Endothelial cell of umbilical vein (primary cell): ENCODE measurements at regions not wholly inside any gene's neighbourhood (a gene's known extent, or its start where the extent isn't known, plus 50 kb on each side); places are given as distances from the start of the nearest gene placed in this dataset.

ENCODE experiments used
- BruUV-seq: library from RNA; stranded (reverse); fragments of 400-500 nt; replicated peaks from 2 replicates; lab custom pipeline; 2021; lab: Mats Ljungman, UMichigan
- CTCF ChIA-PET: fragments of 300-600, 350-600 bp; sonication (Branson Sonifier 250); formaldehyde crosslinking; loops from one replicate; lab custom pipeline; 2021; ENCODE audit warnings: antibody characterized with exemption, inconsistent platforms; lab: Charles Lee
- POLR2A ChIA-PET: fragments of 300-600, 350-600 bp; sonication (Branson Sonifier 250); formaldehyde crosslinking; loops from one replicate; lab custom pipeline; 2021; ENCODE audit warnings: antibody characterized with exemption, inconsistent platforms; lab: Charles Lee
- DNase-seq: peaks from one replicate; pipeline ENCODE4 v3.0.0-alpha.2; 2011; ENCODE audit warnings: low read depth, low spot score
- FAIRE-seq: peaks from 2 replicates; lab custom pipeline; 2011; peaks lifted over from hg19 to GRCh38; lab: Jason Lieb, UNC
- H2AFZ ChIP-seq: 2 replicates; pipeline ENCODE4 v1.6.0; 2012; ENCODE audit warnings: low read depth, low read length, control low read depth, inconsistent platforms
- H3K27ac ChIP-seq: 2 replicates; pipeline ENCODE4 v1.5.1; 2011; ENCODE audit warnings: low read depth, mild to moderate bottlenecking, control low read depth, low read length, moderate library complexity; ENCODE audit not compliant: insufficient read depth
- H3K27me3 ChIP-seq, 2 experiments: 2 replicates each; pipeline versions ENCODE4 v1.6.0 to v1.6.1; 2011; ENCODE audit warnings: low read length in 2 of 2, mixed read lengths in 1 of 2; ENCODE audit not compliant: control insufficient read depth in 2 of 2, insufficient read depth in 2 of 2
- H3K36me3 ChIP-seq, 2 experiments: 2 replicates in 1 of 2; 3 replicates in 1 of 2; pipeline ENCODE4 v1.5.1; 2011; ENCODE audit warnings: low read length in 2 of 2, mild to moderate bottlenecking in 1 of 2, moderate library complexity in 1 of 2; ENCODE audit not compliant: control insufficient read depth in 2 of 2, insufficient read depth in 2 of 2; ENCODE audit errors: extremely low read depth in 1 of 2
- H3K4me1 ChIP-seq: 3 replicates; pipeline ENCODE4 v1.5.1; 2011; ENCODE audit warnings: mild to moderate bottlenecking, low read length; ENCODE audit not compliant: control insufficient read depth, insufficient read depth; ENCODE audit errors: extremely low read depth
- H3K4me2 ChIP-seq: 2 replicates; pipeline ENCODE4 v1.6.1; 2011; ENCODE audit warnings: low read length, control low read depth, mixed read lengths; ENCODE audit not compliant: insufficient read depth
- H3K4me3 ChIP-seq, 3 experiments: fragments of 200-600 bp in 1 of 3; sonication (generic), shearing (Covaris generic) in 1 of 3; replicated peaks in 1 of 3; 2 replicates each; pipeline ENCODE4 v1.5.1; 2011 to 2016; ENCODE audit warnings: control low read depth in 3 of 3, low read length in 3 of 3, mild to moderate bottlenecking in 2 of 3, inconsistent platforms in 1 of 3, low read depth in 1 of 3, moderate library complexity in 1 of 3; ENCODE audit not compliant: insufficient read depth in 1 of 3
- H3K79me2 ChIP-seq: 2 replicates; pipeline ENCODE4 v1.6.0; 2012; ENCODE audit warnings: low read length, inconsistent platforms; ENCODE audit not compliant: control insufficient read depth, insufficient read depth
- H3K9ac ChIP-seq: replicated peaks from 2 replicates; pipeline ENCODE3; 2011; ENCODE audit warnings: low read length, control low read depth; ENCODE audit not compliant: insufficient read depth; ENCODE audit errors: extremely low read depth
- H3K9me1 ChIP-seq: replicated peaks from 3 replicates; pipeline ENCODE4 v1.6.0; 2011; ENCODE audit warnings: mild to moderate bottlenecking, low read length; ENCODE audit not compliant: control insufficient read depth, insufficient read depth; ENCODE audit errors: extremely low read depth
- H3K9me3 ChIP-seq: replicated peaks from 2 replicates; pipeline ENCODE4 v1.5.1; 2012; ENCODE audit warnings: low read length, inconsistent platforms; ENCODE audit not compliant: control insufficient read depth, insufficient read depth
- H4K20me1 ChIP-seq: replicated peaks from 2 replicates; pipeline ENCODE3; 2011; ENCODE audit warnings: mild to moderate bottlenecking, low read length; ENCODE audit not compliant: control insufficient read depth, insufficient read depth; ENCODE audit errors: extremely low read depth
- EZH2 ChIP-seq: IDR thresholded peaks from 2 replicates; pipeline ENCODE4 v1.6.1; 2012; ENCODE audit warnings: borderline replicate concordance, low read depth, mild to moderate bottlenecking, moderate library complexity, low read length, inconsistent platforms; ENCODE audit not compliant: severe bottlenecking
- FOS ChIP-seq: IDR thresholded peaks from 2 replicates; pipeline ENCODE4 v1.6.1; 2011; ENCODE audit warnings: mild to moderate bottlenecking, low read length, moderate library complexity, borderline replicate concordance; ENCODE audit not compliant: insufficient read depth
- GATA2 ChIP-seq: IDR thresholded peaks from 2 replicates; pipeline ENCODE4 v1.7.0; 2011; ENCODE audit warnings: low read depth, mild to moderate bottlenecking, moderate library complexity, mixed read lengths, low read length; ENCODE audit not compliant: insufficient read length, insufficient read depth
- JUN ChIP-seq: IDR thresholded peaks from 2 replicates; pipeline ENCODE4 v1.6.1; 2011; ENCODE audit warnings: borderline replicate concordance, low read depth; ENCODE audit not compliant: insufficient read length, insufficient read depth
- MYC ChIP-seq: IDR thresholded peaks from one replicate; pipeline ENCODE4 v1.6.1; 2011; ENCODE audit warnings: mild to moderate bottlenecking, low read depth, low read length
- POLR2A ChIP-seq: IDR thresholded peaks from 2 replicates; pipeline ENCODE4 v1.6.1; 2012; ENCODE audit warnings: low read depth, mild to moderate bottlenecking, control low read depth, low read length
- POLR2AphosphoS5 ChIP-seq: IDR thresholded peaks from 2 replicates; pipeline ENCODE4 v1.6.1; 2012; ENCODE audit warnings: low read depth, mild to moderate bottlenecking, control low read depth, low read length, moderate library complexity; ENCODE audit not compliant: insufficient read depth
- dilution Hi-C: fragments of 300-500 bp; cut with MboI; formaldehyde crosslinking; loops from one replicate; pipeline ENCODE4 v1.15.0; 2019; ENCODE audit warnings: low sequenced_read_pairs; ENCODE audit not compliant: extremely low pct_ligation_motif_present
- intact Hi-C: fragments of 100-400 bp; cut with micrococcal nuclease; formaldehyde crosslinking; loops from one replicate; pipeline ENCODE4 v1.10.0; 2022
- TF ChIP-seq, protein P1 (sequence below): IDR thresholded peaks from 2 replicates; pipeline ENCODE4 v1.6.1; 2011; ENCODE audit not compliant: insufficient read depth, insufficient read length
- TF ChIP-seq, protein P2 (sequence below), 2 donors: IDR thresholded peaks; 1 replicate in 1 of 2; 2 replicates in 1 of 2; pipeline ENCODE4 v1.5.1; 2011; ENCODE audit warnings: low read length in 2 of 2, mild to moderate bottlenecking in 2 of 2, moderate library complexity in 2 of 2, control low read depth in 1 of 2, inconsistent platforms in 1 of 2, low read depth in 1 of 2; ENCODE audit not compliant: insufficient read depth in 1 of 2; ENCODE audit errors: extremely low read depth in 1 of 2

DNA sequence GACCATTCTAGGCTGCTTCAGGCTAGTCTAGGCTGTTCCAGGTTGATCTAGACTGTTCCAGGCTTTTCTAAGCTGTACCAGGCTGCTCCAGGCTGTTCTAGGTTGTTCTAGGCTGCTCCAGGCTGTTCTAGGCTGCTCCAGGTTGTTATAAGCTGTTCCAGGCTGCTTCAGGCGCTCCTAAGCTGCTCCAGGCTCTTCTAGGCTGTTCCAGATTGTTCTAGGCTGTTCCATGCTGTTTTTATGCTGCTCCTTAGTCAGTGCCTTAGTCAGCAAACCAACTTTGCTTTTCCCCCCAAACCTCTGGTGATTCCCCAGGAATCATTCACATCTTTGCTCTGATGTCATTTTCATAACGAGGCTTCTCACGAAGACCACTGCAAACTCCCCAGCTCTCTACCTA lies 171.4 kb upstream of the GALNT2 start:
- Histone ChIP-seq H4K20me1 (no peaks in the 10 kb centered on the region), H3K9ac (no peak overlapping the region), H3K4me3 (no peak overlapping the region), H3K36me3 (no peaks in the 10 kb centered on the region), H3K27ac (no peak overlapping the region), H3K9me1 (no peaks in the 10 kb centered on the region), H2AFZ (no peak overlapping the region), H3K79me2 (no peaks in the 10 kb centered on the region), H3K4me2 (no peak overlapping the region), H3K4me1 (no peaks in the 10 kb centered on the region), H3K9me3 (no peaks in the 10 kb centered on the region), H3K27me3 (no peaks in the 10 kb centered on the region)
- FAIRE-seq (no peak), DNase-seq (no peak)
- POLR2A ChIA-PET: no interaction called here
- TF ChIP-seq, protein P1, sequence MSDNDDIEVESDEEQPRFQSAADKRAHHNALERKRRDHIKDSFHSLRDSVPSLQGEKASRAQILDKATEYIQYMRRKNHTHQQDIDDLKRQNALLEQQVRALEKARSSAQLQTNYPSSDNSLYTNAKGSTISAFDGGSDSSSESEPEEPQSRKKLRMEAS: no peak
- TF ChIP-seq MYC: no peak
- TF ChIP-seq JUN: no peak
- TF ChIP-seq POLR2A: no peak
- no peak for TF ChIP-seq POLR2AphosphoS5
- TF ChIP-seq EZH2: no peak
- no peak for TF ChIP-seq FOS
- TF ChIP-seq GATA2: no peak
- TF ChIP-seq, protein P2, sequence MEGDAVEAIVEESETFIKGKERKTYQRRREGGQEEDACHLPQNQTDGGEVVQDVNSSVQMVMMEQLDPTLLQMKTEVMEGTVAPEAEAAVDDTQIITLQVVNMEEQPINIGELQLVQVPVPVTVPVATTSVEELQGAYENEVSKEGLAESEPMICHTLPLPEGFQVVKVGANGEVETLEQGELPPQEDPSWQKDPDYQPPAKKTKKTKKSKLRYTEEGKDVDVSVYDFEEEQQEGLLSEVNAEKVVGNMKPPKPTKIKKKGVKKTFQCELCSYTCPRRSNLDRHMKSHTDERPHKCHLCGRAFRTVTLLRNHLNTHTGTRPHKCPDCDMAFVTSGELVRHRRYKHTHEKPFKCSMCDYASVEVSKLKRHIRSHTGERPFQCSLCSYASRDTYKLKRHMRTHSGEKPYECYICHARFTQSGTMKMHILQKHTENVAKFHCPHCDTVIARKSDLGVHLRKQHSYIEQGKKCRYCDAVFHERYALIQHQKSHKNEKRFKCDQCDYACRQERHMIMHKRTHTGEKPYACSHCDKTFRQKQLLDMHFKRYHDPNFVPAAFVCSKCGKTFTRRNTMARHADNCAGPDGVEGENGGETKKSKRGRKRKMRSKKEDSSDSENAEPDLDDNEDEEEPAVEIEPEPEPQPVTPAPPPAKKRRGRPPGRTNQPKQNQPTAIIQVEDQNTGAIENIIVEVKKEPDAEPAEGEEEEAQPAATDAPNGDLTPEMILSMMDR (IDR thresholded peaks at IDR 0.05; ENCODE audit: extremely low read depth in 1 of 2, insufficient read depth in 1 of 2, low read depth in 1 of 2, low read length in 2 of 2): no peak
- intact Hi-C loops: loop anchor here (10.0 kb wide), 1 partner anchor 419 kb away; no protein-coding TSS in a partner anchor
- BruUV-seq: no TSS peak
- dilution Hi-C loops: no loop called here
- CTCF ChIA-PET: no interaction called here
